ENCODE measurements at regions not wholly inside any gene's neighbourhood (a gene's known extent, or its start where the extent isn't known, plus 50 kb on each side); places are given as distances from the start of the nearest gene placed in this dataset.

DNA sequence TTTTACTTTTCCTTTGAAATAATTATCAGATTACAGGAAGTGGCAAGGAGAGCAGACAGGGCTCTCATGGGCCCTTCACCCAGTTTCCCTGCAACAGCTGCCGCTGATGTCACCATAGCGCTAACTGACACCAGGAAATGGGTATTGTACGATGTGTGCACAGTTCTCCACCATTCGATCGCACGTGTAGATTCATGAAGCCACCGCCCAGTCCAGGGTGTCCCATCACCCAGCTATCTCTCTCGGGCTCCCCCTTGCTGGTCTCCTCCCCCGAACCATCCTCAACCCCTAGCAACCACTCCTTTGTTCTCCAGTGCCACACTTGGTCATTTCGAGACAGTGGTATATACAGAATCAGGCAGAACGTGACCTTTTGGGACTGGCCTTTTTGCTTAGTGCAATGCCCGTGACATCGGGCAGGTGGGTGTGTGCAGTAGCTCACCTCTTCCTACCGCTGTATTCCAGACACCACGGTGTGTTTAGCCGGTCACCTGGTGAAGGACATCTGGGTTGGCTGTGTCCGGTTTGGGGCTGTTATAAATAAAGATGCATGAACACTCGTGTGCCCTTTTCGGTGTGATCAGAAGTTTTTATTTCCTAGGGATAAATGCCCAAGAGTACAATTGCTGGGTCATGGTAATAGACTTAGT, 118.4 kb downstream of the CRYAA start:
- TF ChIP-seq GATA2 (IDR thresholded peaks at IDR 0.05; ENCODE audit: low read depth, low read length) (no peak), GATA3 (IDR thresholded peaks at IDR 0.05; ENCODE audit: low read depth, low read length) (no peak)
